GM12865 (cell line): ENCODE measurements at regions not wholly inside any gene's neighbourhood (a gene's known extent, or its start where the extent isn't known, plus 50 kb on each side); places are given as distances from the start of the nearest gene placed in this dataset.

Source experiments
- DNase-seq: peaks from one replicate; pipeline ENCODE4 v3.0.0; 2010; ENCODE audit warnings: low read depth
- H3K4me3 ChIP-seq: 2 replicates; pipeline ENCODE4 v1.5.1; 2011; ENCODE audit warnings: mild to moderate bottlenecking, low read depth, low read length, control low read depth
- CTCF ChIP-seq: IDR thresholded peaks from 2 replicates; pipeline ENCODE4 v1.5.1; 2011; ENCODE audit warnings: low read length, control low read depth, low read depth, inconsistent platforms; ENCODE audit not compliant: insufficient read depth; ENCODE audit errors: missing control alignments

DNA sequence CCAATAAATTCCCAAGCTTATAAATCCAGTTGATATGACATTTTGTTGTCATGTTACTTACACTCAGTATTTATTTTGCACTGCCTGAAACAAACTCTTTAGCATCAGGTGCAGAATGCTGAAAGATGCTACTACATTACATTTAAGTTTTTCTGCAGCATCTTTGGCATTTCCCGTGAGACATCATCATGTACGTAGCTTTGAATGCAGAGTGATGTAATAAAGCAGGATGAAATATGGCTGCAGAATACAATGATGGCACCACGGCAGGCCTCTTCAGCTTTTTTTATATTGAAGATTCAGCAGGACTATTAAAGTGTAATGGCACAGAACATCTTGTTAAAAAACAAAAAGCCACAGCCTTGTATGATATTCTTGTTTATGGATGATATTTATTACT is 531.8 kb downstream of the NXPH1 start:
- no peak for TF ChIP-seq CTCF

GRCh38 chr7:8973601-8974000 is 540.2 kb downstream of the NXPH1 start:
- no peak for TF ChIP-seq CTCF
- H3K4me3 ChIP-seq: no peak overlapping the region
- DNase-seq: no peak

More for the DNA sequence above, 531.8 kb downstream of the NXPH1 start:
- no peak overlapping the region for H3K4me3 ChIP-seq
- DNase-seq: no peak

- no peak overlapping the region for H3K4me3 ChIP-seq
- no peak for DNase-seq
- TF ChIP-seq CTCF: no peak
Measured at GRCh38 chr7:8975681-8976080, 542.3 kb downstream of the NXPH1 start.

DNA sequence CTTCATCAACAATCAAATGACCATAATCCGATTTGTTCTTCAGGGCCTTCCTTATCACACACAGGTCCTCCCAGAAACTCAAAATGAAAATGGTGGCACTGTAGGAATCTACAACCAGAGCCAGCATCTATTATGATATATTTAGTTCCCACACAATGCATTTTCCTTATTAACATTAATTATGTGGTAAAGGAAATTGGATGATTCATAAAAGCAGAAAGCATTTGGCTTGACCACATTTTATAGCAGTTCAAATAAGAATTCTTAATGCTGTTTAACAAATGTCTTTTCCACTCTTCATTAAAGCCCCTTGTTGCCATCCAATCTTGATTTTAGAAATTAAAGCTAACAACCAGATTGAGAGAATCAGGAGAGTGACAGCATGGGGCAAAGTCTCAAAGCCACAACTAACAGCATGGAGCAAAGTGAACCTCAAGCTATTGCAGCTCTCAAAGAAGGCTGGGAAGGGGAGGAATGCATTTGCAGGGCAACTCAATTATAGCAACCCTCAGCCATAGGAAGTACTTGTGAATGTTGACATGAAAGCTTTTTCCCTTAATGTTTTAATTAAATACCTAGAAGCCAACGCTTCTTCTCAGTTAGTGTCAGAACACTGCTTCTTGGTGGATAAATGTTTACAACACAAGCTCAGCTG is 549.1 kb downstream of the NXPH1 start:
- DNase-seq: no peak
- no peak for TF ChIP-seq CTCF

GRCh38 chr7:8985255-8985654 is 551.8 kb downstream of the NXPH1 start:
- no peak for TF ChIP-seq CTCF
- no peak overlapping the region for H3K4me3 ChIP-seq
- no peak for DNase-seq

More for the DNA sequence above, 549.1 kb downstream of the NXPH1 start:
- H3K4me3 ChIP-seq: no peak overlapping the region

DNA sequence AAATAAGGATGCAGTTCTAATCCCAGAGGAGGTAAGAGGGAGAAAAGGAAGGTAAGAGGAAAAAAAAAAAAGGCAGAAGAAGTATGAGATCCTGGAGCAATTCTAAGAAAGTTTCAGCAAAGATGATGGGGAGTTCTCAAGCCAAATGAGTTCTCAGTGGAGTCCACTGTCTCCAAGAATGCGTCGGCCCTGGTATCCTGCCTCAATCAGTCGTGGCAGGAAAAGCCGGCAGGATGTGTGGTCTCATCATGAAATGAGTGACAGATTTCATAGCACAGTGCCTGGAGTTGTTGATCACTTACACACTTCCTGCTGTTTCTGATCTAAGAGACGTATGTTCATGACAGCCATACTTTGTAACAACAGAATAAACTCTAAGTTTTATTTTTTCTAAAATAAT is 554.9 kb downstream of the NXPH1 start:
- TF ChIP-seq CTCF: no peak

DNA sequence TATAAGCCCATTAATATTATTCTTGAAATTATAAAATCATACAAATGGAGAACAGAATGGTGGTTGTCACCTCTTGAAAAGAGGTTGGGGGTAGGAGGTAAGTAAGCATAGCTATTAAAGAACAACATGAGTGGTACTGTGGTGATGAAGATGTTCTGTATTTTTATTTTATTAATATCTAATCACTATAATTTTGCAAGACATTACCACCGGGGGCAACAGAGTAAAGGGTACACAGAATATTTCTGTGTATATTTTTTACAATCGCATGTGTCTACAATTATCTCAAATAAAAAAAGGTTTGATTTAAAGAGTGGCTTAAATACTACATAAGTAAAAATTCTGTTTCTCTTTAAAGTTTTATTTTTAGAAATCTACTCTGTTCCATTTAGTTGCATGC is 557.8 kb downstream of the NXPH1 start:
- H3K4me3 ChIP-seq: no peak overlapping the region
- DNase-seq: no peak

More for the DNA sequence above, 554.9 kb downstream of the NXPH1 start:
- H3K4me3 ChIP-seq: no peak overlapping the region
- no peak for DNase-seq

More for the DNA sequence above, 557.8 kb downstream of the NXPH1 start:
- TF ChIP-seq CTCF: no peak
